Caco-2 (cell line): ENCODE measurements at regions not wholly inside any gene's neighbourhood (a gene's known extent, or its start where the extent isn't known, plus 50 kb on each side); places are given as distances from the start of the nearest gene placed in this dataset.
"Not testable (repeated sequence)": the region's sequence is repeated elsewhere in the genome, so short reads cannot be mapped to it uniquely, and the experiment has no call there.

Experiments used
- BruUV-seq: library from RNA; stranded (reverse); fragments of 400-500 nt; replicated peaks from 2 replicates; lab custom pipeline; 2021; lab: Mats Ljungman, UMichigan
- CTCF ChIA-PET: fragments of 300-600 bp; sonication (Branson Sonifier 250); formaldehyde crosslinking; loops from one replicate; lab custom pipeline; 2022; ENCODE audit warnings: antibody characterized with exemption; lab: Charles Lee
- POLR2A ChIA-PET: fragments of 300-600 bp; sonication (Branson Sonifier 250); formaldehyde crosslinking; loops from one replicate; lab custom pipeline; 2022; ENCODE audit warnings: antibody characterized with exemption; lab: Charles Lee
- DNase-seq, 2 experiments: peaks; one replicate each; pipeline versions ENCODE4 v3.0.0 to v3.0.0-alpha.2; 2020 to 2022
- H3K27me3 ChIP-seq: replicated peaks from 2 replicates; pipeline ENCODE4 v1.6.0; 2011; ENCODE audit warnings: low read length; ENCODE audit not compliant: control insufficient read depth, insufficient read depth
- H3K36me3 ChIP-seq: 2 replicates; pipeline ENCODE4 v1.5.1; 2011; ENCODE audit warnings: low read length; ENCODE audit not compliant: control insufficient read depth, insufficient read depth
- H3K4me1 ChIP-seq: fragments of 250-450 bp; sonication (Bioruptor Pico); 2 replicates; pipeline ENCODE4 v1.5.1; 2020; ENCODE audit warnings: mild to moderate bottlenecking
- H3K4me3 ChIP-seq: 2 replicates; pipeline ENCODE4 v1.5.1; 2011; ENCODE audit warnings: low read depth, mild to moderate bottlenecking, control low read depth, low read length
- H3K9me3 ChIP-seq: fragments of 250-450 bp; sonication (Bioruptor Pico); 2 replicates; pipeline ENCODE4 v1.5.1; 2020; ENCODE audit warnings: mild to moderate bottlenecking, moderate library complexity
- H3K27ac Mint-ChIP-seq: one replicate; pipeline ENCODE4 v1.8.0; 2022; ENCODE audit warnings: mixed read lengths; ENCODE audit not compliant: unreplicated experiment
- H3K27me3 Mint-ChIP-seq: one replicate; pipeline ENCODE4 v1.8.0; 2022; ENCODE audit warnings: mixed read lengths; ENCODE audit not compliant: insufficient read depth, unreplicated experiment
- H3K36me3 Mint-ChIP-seq: one replicate; pipeline ENCODE4 v1.8.0; 2022; ENCODE audit warnings: mild to moderate bottlenecking, mixed read lengths; ENCODE audit not compliant: insufficient read depth, unreplicated experiment
- H3K4me1 Mint-ChIP-seq: one replicate; pipeline ENCODE4 v1.8.0; 2022; ENCODE audit warnings: low read depth, mixed read lengths; ENCODE audit not compliant: unreplicated experiment
- H3K4me3 Mint-ChIP-seq: one replicate; pipeline ENCODE4 v1.8.0; 2022; ENCODE audit warnings: mild to moderate bottlenecking, moderate library complexity, mixed read lengths; ENCODE audit not compliant: unreplicated experiment
- H3K9me3 Mint-ChIP-seq: one replicate; pipeline ENCODE4 v1.8.0; 2022; ENCODE audit warnings: mixed read lengths; ENCODE audit not compliant: unreplicated experiment
- CTCF ChIP-seq, 2 experiments: fragments of 200-600 bp in 1 of 2; IDR thresholded peaks; 1 replicate in 1 of 2; 2 replicates in 1 of 2; pipeline versions ENCODE4 v1.5.1 to v1.8.0; 2011 to 2022; ENCODE audit warnings: antibody characterized with exemption in 1 of 2, control low read depth in 1 of 2, inconsistent platforms in 1 of 2, low read depth in 1 of 2, low read length in 1 of 2, mild to moderate bottlenecking in 1 of 2, moderate library complexity in 1 of 2; ENCODE audit not compliant: insufficient read depth in 1 of 2, severe bottlenecking in 1 of 2, unreplicated experiment in 1 of 2
- intact Hi-C: fragments of 100-400 bp; cut with micrococcal nuclease; formaldehyde crosslinking; loops from one replicate; pipeline ENCODE4 v1.10.0; 2022; ENCODE audit not compliant: unreplicated experiment

DNA sequence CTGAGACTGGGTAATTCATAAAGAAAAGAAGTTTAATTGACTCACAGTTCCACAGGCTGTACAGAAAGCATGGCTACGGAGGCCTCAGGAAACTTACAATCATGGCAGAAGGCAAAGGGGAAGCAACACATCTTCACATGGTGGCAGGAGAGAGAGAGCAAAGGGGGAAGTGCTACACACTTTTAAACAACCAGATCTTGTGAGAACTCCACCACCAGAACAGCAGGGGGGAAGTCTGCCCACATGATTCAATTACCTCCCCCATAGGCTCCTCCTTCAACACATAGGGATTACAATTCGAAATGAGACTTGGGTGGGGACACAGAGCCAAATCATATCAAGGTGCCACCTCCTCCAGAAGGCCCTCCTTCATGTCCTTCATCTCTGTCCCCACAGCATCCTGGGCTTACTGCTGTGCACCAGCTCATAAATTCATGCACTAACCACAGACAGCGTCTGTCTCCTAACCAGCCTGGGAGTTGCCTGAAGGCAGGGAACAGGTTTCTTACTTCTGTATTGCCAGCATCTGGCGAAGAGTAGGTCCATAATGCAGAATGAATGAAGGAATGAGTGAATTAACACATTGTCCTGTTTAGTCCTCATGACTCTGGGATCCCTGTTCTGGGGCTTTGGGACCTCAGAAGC lies 74.4 kb downstream of the WSB1 start:
- POLR2A ChIA-PET, result no interaction called here
- intact Hi-C loops, result no loop called here
- H3K4me3 ChIP-seq, result no peak overlapping the region
- H3K36me3 Mint-ChIP-seq, result no peaks in the 10 kb centered on the region
- no peak for TF ChIP-seq CTCF (IDR thresholded peaks at IDR 0.05; ENCODE audit: insufficient read depth in 1 of 2, low read depth in 1 of 2, low read length in 1 of 2, severe bottlenecking in 1 of 2, unreplicated experiment in 1 of 2)
- H3K27me3 Mint-ChIP-seq, result no peaks in the 10 kb centered on the region
- H3K9me3 ChIP-seq, result peaks cover 13% of the 10 kb centered on the region; the same call in 1 of the 2 replicates
- CTCF ChIA-PET, result interaction anchor here (1.8 kb wide), 1 partner anchor 14 kb away, joined by 5 read pairs; no protein-coding TSS in a partner anchor
- peaks cover 31% of the 10 kb centered on the region for H3K9me3 Mint-ChIP-seq
- H3K27ac Mint-ChIP-seq, result no peak overlapping the region
- H3K27me3 ChIP-seq, result no peaks in the 10 kb centered on the region
- no peaks in the 10 kb centered on the region for H3K36me3 ChIP-seq
- DNase-seq, result no peak
- no TSS peak for BruUV-seq
- no peaks in the 10 kb centered on the region for H3K4me1 Mint-ChIP-seq
- no peak overlapping the region for H3K4me3 Mint-ChIP-seq
- H3K4me1 ChIP-seq, result no peaks in the 10 kb centered on the region

DNA sequence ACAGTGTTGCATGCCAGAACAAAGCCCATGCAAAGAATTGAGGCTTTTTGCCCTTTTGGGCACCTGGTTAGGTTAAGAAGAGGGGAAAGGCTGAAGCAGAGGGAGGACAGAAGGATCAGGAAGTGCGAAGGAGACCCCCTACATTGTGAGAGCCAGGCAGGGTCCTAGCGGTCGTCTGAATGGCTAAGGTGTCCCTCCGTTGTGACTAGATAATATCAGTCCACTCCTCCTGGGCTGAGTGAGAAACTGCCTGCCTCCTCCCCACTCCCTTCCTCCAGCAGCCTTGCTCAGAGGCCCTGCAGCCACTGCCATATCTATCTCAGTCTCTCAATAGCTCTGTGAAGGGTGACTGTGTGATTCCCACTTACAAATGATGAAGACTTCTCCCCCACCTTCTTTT lies 75.1 kb downstream of the WSB1 start:
- H3K4me1 Mint-ChIP-seq, result no peaks in the 10 kb centered on the region
- Histone ChIP-seq H3K4me1 (no peaks in the 10 kb centered on the region), H3K4me3 (no peak overlapping the region), H3K36me3 (no peaks in the 10 kb centered on the region), H3K9me3 (peaks cover 15% of the 10 kb centered on the region; the same call in 1 of the 2 replicates), H3K27me3 (no peaks in the 10 kb centered on the region)
- H3K27ac Mint-ChIP-seq, result no peak overlapping the region
- intact Hi-C loops, result no loop called here
- POLR2A ChIA-PET, result no interaction called here
- BruUV-seq, result no TSS peak
- no peaks in the 10 kb centered on the region for H3K27me3 Mint-ChIP-seq
- no peak overlapping the region for H3K4me3 Mint-ChIP-seq
- H3K9me3 Mint-ChIP-seq, result peaks cover 37% of the 10 kb centered on the region
- CTCF ChIA-PET, result no interaction called here
- DNase-seq, result no peak
- no peaks in the 10 kb centered on the region for H3K36me3 Mint-ChIP-seq
- no peak for TF ChIP-seq CTCF (IDR thresholded peaks at IDR 0.05; ENCODE audit: insufficient read depth in 1 of 2, low read depth in 1 of 2, low read length in 1 of 2, severe bottlenecking in 1 of 2, unreplicated experiment in 1 of 2)

- no TSS peak for BruUV-seq
- Histone ChIP-seq H3K4me1 (no peaks in the 10 kb centered on the region), H3K36me3 (no peaks in the 10 kb centered on the region), H3K4me3 (no peak overlapping the region), H3K9me3 (peaks cover 18% of the 10 kb centered on the region), H3K27me3 (no peaks in the 10 kb centered on the region)
- no peak for DNase-seq
- CTCF ChIA-PET, result no interaction called here
- H3K4me1 Mint-ChIP-seq, result no peaks in the 10 kb centered on the region
- H3K4me3 Mint-ChIP-seq, result no peak overlapping the region
- POLR2A ChIA-PET, result no interaction called here
- peaks cover 4% of the 10 kb centered on the region for H3K27me3 Mint-ChIP-seq
- no peaks in the 10 kb centered on the region for H3K36me3 Mint-ChIP-seq
- TF ChIP-seq CTCF (IDR thresholded peaks at IDR 0.05; ENCODE audit: insufficient read depth in 1 of 2, low read depth in 1 of 2, low read length in 1 of 2, severe bottlenecking in 1 of 2, unreplicated experiment in 1 of 2), result no peak
- H3K27ac Mint-ChIP-seq, result no peak overlapping the region
- peaks cover 51% of the 10 kb centered on the region for H3K9me3 Mint-ChIP-seq
- intact Hi-C loops, result no loop called here
These were observed 76.9 kb downstream of the WSB1 start for GRCh38 chr17:27370776-27371175.

GRCh38 chr17:27373695-27374094 lies 79.8 kb downstream of the WSB1 start:
- H3K27ac Mint-ChIP-seq, H3K27me3 Mint-ChIP-seq, BruUV-seq, H3K36me3 Mint-ChIP-seq, H3K36me3 ChIP-seq, H3K27me3 ChIP-seq, CTCF ChIA-PET, H3K4me1 Mint-ChIP-seq, H3K4me1 ChIP-seq, DNase-seq, H3K4me3 Mint-ChIP-seq, H3K4me3 ChIP-seq, intact Hi-C loops: not testable (repeated sequence)
- POLR2A ChIA-PET, result interaction anchor here (0.6 kb wide), 1 partner anchor 80 kb away, joined by 3 read pairs; the partner anchor contains the start of gene WSB1
- peaks cover 32% of the 10 kb centered on the region for H3K9me3 ChIP-seq
- H3K9me3 Mint-ChIP-seq, result peaks cover 52% of the 10 kb centered on the region
